Stimulated activated CD8-positive, alpha-beta memory T cell treated with anti-CD3 and anti-CD28 coated beads, Interleukin-2, amount 100 ng/mL, for 48 hours (primary cell): ENCODE measurements at regions not wholly inside any gene's neighbourhood (a gene's known extent, or its start where the extent isn't known, plus 50 kb on each side); places are given as distances from the start of the nearest gene placed in this dataset.

Experiments used
- DNase-seq, 2 donors: peaks; one replicate each; pipeline ENCODE4 v3.0.0-alpha.2; 2020; ENCODE audit warnings: low read depth in 2 of 2

DNA sequence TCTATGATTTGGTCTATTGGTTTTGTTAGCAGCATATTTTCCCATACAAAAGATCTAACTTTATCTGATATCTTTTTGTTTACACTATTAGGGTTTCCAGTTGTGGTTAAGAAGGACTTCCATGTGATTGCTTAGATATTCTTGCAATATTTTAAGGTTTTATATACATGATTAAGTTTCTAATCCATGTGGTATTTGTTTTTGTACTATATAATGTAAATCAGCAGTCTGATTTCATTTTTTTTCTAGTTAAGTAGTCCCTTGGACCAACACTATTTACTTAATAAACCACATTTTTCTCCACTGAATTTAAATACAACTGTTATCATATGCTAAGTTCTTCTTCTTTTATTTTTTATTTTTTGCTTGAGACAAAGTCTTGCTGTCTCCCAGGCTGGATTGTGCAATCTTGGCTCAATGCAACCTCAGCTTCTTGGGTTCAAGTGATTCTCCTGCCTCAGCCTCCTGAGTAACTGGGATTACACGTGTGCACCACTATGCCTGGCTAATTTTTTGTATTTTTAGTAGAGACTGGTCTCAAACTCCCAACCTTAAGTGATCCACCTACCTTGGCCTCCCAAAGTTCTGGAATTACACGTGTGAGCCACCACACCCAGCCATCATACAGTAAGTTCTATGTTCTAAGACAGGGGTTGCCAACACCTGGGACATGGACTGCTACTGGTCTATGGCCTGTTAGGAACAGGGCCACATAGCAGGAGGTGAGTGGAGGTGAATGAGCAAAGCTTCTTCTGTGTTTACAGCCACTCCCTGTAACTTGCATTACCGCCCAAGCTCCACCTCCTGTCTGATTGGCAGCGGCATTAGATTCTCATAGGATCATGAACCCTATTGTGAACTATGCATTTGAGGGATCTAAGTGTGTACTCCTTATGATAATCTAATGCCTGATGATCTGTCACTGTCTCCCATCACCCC lies 58.5 kb upstream of the RAB27B start:
- DNase-seq, result no peak

DNA sequence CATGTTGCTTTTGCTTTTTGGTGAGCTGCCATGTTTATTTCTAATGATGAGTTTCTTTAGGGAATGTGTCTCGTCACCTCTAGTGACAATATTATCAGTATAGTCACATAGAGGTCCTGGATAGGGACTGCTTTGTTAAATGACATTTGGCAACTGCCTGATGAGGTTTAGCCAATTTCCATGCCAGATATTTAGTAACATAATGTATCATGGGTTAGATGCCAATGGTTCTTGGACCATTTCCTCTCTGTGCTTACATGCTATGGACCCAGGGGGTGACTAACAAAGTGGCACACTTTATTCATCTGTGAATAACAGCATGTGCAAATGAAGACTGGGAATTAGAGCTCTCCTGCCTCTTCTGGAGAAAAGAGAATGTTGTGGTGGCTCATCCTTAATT lies 56.2 kb upstream of the RAB27B start:
- DNase-seq, result no peak

DNA sequence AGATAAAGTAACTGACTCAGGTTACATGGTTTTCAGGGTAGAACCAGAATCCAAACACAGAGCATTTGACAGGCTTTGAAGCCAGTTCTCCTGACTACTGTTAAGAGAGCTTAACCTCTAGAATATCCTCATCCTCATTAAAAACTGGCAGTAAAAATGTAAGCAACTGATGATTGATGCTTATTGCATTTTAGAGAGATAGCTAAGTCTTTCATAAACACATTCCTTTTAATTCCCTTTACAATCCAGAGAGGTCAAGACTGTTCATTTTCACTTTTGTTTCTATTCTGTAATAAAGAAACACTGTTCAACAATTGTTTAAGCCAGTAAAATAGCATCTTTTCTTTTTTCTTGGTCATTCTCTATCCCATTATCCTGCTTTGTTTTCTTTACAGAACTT lies 53.9 kb upstream of the RAB27B start:
- no peak for DNase-seq

DNA sequence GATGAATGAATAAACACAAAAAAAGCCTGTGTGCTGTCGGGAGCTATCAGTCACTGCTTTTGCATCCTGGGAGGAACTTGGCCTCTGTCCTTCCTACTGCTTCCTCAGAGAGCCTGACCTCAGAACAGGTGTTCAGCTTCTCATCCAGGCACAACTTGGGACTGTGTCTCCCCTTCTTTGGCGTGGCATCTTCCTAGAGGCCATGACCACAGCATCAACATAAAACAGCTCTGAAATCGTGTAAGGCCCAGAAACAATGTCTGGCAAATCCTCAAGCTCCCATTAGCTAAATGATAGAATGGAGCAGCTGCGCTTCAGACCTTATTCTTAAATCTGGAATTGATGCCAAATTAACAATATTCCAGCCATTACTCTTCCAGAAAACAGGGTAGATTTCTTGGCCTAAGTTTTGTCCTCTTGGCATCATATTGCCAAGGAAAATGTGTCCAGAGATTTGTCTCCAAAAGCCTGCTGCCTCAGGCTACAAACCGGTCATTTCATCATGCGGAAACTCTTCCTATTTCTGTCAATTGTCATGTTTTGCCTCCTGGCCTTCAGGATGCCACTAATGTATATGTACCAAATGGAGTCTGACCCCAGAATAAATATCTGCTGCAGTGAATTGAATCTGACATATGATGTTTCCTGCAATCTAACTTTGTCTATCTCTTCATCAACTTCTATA lies 53.2 kb upstream of the RAB27B start:
- DNase-seq, result no peak

DNA sequence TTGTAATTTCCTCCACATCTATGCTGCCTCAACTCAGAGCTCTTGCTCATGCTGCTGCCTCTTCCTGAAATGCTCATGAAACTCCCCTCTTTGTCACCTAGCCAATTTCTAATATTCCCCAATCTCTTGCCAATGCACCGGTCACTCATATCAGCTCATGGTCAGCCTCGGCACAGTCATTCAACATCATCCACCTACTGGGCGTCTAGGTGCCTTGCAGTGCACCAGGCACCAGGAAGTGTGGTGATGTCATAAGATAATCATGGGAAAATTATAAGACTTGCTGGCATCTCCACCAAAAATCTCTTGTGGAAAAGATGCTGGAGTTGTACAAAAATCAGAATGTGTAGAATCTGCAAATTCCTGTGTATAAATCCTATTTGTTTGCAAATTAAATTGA lies 52.6 kb upstream of the RAB27B start:
- no peak for DNase-seq

DNA sequence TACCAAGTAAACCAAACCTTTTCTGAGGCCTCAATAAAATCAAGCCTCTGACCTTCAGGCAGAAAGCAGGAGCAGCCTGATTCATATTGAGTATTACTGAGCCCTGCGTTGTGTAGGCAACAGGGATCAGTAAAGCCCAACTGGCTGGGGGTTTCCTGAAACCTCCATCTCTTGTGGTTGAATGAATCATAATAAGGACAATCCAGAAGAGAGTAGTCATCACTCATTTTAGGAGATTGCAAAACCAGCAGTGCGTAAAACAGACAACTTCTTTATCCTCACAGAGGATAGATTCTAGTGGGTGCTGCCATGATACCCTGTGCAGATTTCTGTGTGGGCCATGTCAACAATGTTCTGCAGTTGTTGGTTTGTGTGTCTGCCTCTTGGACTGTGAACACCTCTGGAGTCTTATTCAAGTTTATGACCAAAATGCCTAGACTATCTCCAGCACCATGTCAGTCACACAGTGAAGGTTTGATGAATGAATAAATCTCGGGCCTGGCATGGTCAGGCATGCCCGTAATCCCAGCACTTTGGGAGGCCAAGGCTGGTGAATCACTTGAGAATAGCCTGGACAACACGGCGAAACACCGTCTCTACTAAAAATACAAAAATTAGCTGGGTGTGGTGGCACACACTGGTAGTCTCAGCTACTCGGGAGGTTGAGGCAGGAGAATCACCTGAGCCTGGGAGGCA lies 51.8 kb upstream of the RAB27B start:
- peak in 1 of 2 donors; percentile 2 for DNase-seq

DNA sequence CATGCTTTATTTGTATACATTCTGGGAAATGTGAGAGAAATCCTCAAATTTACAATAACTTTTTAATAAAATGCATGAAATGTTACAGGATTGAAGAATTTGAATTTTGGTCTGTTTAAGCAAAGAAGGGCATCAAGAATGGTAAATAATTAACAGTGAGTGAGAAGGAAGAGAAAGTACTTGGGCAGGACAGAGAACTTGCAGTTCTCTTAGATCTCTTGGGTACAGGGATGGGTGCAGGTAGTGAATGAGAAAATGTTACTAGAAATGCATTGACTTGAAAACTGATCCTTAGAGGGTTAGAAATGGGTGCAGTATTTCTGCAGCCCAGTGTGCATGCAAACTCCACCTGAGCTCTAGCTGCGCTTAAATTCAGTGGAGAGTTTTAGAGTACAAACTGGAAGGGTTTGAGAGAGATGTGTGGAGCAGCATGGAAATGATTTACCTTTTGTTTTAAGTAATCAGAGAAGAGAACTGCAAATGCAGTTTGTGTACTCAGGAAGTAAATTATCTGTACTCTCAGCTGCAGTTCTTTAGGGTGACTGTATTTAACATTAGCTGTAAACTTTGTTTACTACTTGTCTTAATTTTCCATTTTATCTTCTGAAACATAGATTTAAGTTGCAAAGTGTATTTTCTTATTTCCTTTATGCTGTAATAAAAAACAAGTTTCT lies 51.0 kb upstream of the RAB27B start:
- DNase-seq, result no peak

DNA sequence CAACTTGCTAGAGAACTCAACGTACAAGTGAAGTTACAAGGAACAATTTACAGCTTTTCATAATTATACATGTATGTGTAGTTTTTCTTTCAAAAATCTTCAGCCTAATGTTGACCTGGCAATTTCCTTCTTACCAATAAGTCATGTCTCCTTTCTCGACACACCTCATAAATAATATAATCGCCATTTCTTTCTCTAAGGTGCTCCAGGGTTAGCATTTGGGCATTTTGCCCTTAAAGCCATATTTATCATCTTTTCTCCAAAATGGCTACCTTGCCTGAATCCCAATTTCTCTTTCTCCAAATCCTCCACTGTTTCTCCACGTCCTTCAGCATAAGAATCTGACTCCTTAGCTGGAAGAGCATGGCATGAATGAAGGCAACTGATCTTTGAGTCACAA lies 50.3 kb upstream of the RAB27B start:
- no peak for DNase-seq
